ENCODE measurements at regions not wholly inside any gene's neighbourhood (a gene's known extent, or its start where the extent isn't known, plus 50 kb on each side); places are given as distances from the start of the nearest gene placed in this dataset.

- DNase-seq (ENCODE audit: low read depth in 4 of 4, low spot score in 2 of 4): no peak
Observed at GRCh38 chr4:165715989-165716388, 157.0 kb upstream of the TLL1 start.

- DNase-seq (ENCODE audit: low read depth in 4 of 4, low spot score in 2 of 4): no peak
Observed at GRCh38 chr4:165716472-165716871, 156.6 kb upstream of the TLL1 start.

DNA sequence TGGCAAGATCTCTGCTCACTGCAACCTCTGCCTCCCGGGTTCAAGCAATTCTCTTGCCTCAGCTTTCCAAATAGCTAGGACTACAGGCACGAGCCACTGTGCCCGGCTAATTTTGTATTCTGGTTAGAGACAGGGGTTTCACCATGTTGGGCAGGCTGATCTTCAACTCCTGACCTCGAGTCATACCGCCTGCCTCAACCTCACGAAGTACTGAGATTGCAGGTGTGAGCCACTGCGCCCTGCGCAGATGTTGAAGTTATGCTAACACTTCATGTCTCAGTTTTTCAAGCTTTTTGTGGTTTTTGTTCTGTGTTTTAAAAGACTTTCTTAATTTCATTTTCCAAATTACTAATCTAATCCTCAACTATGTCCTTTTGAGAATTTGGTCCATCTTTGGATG is 154.4 kb upstream of the TLL1 start:
- no peak for DNase-seq (ENCODE audit: low read depth in 4 of 4, low spot score in 2 of 4)

GRCh38 chr4:165720411-165721082 is 152.5 kb upstream of the TLL1 start:
- no peak for DNase-seq (ENCODE audit: low read depth in 4 of 4, low spot score in 2 of 4)

DNA sequence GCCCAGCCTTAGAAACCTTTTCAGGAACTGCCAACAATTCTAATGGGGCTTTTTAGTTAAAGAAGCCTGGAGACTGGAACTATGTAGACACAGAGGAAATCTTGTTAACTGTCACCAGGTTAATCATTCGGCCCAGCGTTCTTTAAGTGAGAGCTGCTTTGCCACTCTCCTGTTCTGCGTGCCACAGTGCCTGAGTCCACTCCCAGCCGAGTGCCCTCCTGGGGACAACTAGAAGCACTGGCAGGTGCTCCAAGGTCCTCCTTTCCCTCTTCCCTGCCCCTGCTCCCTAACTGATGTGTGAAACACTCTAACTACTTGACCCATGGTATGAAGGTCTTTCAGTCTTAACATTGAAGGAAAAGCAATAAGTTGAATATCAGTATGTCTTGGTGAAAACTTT is 151.2 kb upstream of the TLL1 start:
- no peak for DNase-seq (ENCODE audit: low read depth in 4 of 4, low spot score in 2 of 4)

- no peak for DNase-seq (ENCODE audit: low read depth in 4 of 4, low spot score in 2 of 4)
Observed at GRCh38 chr4:165723051-165723795, 149.8 kb upstream of the TLL1 start.

DNA sequence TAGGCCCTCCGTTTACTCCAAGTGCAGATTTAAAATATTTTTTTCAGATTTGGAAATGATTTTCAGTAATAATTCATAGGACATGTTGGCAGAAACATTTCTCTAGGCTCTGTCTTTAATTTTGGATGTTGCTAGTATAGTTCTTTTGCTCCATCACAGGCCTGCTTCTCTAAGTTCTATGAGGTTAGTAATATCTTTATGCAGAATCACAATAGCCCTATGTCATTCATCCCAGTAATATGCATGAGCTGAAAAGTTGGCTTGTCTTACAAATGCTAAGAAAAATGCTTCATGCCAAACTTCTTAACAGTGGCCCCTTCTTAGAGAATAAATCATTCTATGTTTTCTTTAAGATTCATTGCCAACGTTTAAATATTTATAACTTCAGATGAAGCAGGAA is 148.3 kb upstream of the TLL1 start:
- no peak for DNase-seq (ENCODE audit: low read depth in 4 of 4, low spot score in 2 of 4)

DNA sequence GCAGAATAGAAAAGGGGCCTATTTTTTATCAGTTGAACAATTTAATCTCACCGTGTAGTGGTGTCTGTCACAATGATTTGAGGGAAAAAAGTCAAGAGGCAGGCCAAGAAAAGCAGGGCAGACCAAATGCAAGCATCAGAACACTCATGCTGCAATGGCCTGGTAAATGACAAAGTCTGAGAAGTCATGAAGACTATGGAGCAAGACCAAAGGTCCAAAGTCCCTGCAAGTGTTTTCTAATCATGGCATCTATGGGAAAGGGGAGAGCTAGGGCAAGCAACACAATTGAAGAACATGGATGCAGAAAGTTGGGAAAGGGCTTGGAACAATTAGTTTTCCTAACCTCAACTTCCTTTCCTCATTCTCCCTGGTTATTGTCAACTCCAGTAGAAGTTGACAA is 147.7 kb upstream of the TLL1 start:
- no peak for DNase-seq (ENCODE audit: low read depth in 4 of 4, low spot score in 2 of 4)

DNA sequence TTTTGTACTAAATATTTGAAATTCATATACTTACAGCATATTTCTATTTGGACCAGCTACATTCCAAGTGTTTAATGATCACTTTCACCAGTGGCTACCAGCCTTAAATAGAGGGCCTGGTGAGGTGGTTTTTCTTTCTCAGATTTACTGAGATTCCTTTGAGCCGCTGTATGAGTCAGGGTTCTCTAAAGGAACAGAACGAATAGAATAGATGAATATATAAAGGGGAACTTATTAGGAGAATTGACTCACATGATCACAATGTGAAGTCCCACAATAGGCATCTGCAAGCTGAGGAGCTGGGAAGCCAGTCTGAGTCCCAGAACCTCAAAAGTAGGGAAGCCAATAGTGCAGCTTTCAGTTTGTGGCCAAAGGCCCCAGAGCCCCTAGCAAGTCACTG is 146.2 kb upstream of the TLL1 start:
- no peak for DNase-seq (ENCODE audit: low read depth in 4 of 4, low spot score in 2 of 4)

- DNase-seq (ENCODE audit: low read depth in 4 of 4, low spot score in 2 of 4): no peak
Observed at GRCh38 chr4:165737309-165737972, 135.6 kb upstream of the TLL1 start.

DNA sequence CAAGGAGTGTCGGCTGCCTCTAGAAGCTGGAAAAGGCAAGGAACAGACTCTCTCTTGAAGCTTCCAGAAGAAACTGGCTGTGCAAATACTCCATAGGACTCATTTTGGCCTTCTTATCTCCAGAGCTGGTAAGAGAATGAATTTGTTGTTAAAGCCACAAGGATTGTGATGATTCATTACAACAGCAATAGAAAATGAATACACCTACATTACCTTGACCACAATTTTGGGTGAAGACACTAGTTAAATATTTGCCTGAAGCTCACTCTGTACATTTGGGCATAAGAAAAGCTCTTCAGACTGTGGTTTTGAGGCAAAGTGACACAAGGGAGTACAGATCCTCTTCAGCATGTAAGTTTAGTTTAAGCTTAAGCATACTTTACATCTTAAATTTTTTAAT is 134.5 kb upstream of the TLL1 start:
- DNase-seq (ENCODE audit: low read depth in 4 of 4, low spot score in 2 of 4): no peak

DNA sequence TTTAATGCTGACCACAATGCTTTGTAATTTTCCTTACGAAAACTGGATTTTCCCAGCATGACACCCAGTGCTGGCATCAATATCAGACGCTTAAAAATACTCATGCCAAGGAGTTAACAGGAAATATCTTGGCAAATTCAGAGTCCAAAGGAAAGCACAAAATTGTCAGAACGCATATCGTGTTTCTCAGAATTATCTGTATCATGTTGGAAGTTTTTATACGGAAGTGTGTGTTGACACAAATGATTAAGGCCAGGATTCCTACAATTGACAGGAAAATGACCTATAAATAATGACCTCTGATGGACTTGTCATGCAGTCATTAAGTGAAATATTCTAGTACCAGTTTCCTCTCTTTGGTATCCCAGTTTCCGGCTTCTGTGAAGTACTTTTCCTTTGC is 132.1 kb upstream of the TLL1 start:
- no peak for DNase-seq (ENCODE audit: low read depth in 4 of 4, low spot score in 2 of 4)

- DNase-seq (ENCODE audit: low read depth in 4 of 4, low spot score in 2 of 4): no peak
Observed at GRCh38 chr4:165743422-165743821, 129.6 kb upstream of the TLL1 start.

DNA sequence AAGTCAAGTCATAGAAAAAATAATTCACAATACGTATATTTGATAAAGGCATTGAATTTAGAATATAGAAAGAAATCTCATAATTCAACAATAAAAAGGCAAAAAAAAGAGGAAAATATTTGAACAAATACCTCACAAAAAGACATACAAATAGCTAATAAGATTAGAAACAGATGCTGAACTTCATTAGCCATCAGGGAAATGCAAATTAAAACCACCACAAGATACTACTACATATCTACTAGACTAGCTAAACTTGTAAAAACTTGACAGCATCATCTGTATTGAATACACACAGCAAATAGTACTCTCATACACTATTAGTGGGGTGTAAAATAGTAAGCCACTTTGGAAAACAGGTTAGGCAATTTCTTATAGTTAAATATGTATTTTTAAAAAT is 128.7 kb upstream of the TLL1 start:
- no peak for DNase-seq (ENCODE audit: low read depth in 4 of 4, low spot score in 2 of 4)

DNA sequence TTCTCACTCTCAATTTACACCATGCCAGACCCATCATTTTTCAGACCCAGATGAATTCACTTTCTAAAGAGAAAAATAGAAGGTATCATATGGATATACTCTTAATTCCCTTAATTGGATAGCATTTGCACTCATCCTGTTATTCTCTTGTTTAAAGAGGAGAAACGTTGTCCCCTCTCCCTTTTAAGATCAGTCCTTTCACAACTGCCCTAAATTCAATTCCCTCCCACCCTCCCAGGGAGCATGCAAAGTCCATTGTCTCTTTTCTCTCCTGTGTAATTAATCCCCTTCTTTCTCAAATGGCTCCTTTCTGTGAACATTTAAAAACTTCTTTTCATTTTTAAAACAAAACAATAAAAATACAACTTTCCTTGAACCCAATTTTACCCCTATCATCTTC is 124.7 kb upstream of the TLL1 start:
- DNase-seq (ENCODE audit: low read depth in 4 of 4, low spot score in 2 of 4): no peak

GRCh38 chr4:165751882-165752281 is 121.2 kb upstream of the TLL1 start:
- no peak for DNase-seq (ENCODE audit: low read depth in 4 of 4, low spot score in 2 of 4)

- no peak for DNase-seq (ENCODE audit: low read depth in 4 of 4, low spot score in 2 of 4)
Observed at GRCh38 chr4:165754664-165755063, 118.4 kb upstream of the TLL1 start.

GRCh38 chr4:165756836-165757235 is 116.2 kb upstream of the TLL1 start:
- no peak for DNase-seq (ENCODE audit: low read depth in 4 of 4, low spot score in 2 of 4)

DNA sequence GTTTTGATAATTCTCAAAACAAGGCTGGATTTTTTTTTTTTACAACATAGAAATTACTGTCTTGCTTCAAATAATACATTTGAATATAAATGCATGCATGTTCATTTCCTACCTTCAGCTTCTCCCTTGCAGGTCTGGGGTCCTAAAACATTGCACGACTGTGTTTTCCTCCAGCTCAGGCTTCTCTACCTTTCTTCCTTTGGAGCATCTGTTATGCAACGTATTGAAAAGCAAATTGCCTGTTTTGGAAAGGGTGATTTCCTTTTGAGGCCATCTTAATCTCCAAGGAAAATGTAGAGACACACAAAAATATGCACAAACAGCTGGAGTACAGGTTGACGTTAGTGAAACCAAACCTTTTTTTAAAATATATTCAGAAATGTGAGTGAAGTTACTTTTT is 115.6 kb upstream of the TLL1 start:
- no peak for DNase-seq (ENCODE audit: low read depth in 4 of 4, low spot score in 2 of 4)

DNA sequence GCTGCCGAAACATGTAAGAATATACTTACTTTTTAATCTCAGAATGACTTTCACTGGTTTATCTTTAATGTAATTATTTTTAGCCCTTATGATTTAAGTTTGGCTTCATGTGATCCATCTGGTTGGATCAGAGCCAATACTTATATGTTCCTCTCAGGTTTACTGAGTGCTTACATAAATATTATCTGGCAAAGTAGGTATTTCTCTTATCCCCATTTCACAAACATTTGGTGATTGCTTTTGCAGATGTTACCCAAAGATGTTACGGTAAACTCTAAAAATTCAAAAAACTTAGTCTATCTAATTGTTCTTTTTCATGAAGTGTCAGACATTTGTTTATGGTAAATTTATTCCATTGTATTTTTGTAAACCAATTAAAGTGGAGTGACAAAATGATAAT is 115.0 kb upstream of the TLL1 start:
- DNase-seq (ENCODE audit: low read depth in 4 of 4, low spot score in 2 of 4): no peak

GRCh38 chr4:165760182-165760581 is 112.9 kb upstream of the TLL1 start:
- no peak for DNase-seq (ENCODE audit: low read depth in 4 of 4, low spot score in 2 of 4)

DNA sequence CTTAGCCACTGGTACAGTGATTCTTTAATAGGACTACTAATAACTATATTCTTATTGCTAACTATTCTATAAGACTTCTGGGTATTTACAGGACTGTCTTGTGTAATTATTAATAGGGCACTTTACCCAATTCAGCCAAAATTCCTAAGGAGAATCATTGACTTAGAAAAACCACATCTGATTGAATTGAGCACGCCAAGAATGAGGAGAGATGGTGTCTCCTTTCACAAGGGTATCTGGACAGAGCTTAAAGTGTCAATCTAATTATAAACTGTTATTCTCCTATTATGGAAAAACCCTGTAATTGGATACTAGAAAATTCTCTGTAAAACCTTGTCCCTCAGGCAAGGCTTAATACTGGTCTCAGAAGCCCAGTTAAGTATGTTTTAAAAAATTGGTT is 111.1 kb upstream of the TLL1 start:
- DNase-seq (ENCODE audit: low read depth in 4 of 4, low spot score in 2 of 4): no peak

Data from left renal cortex interstitium (tissue), 4 donors.